ENCODE measurements at regions not wholly inside any gene's neighbourhood (a gene's known extent, or its start where the extent isn't known, plus 50 kb on each side); places are given as distances from the start of the nearest gene placed in this dataset.
"Not testable (repeated sequence)": the region's sequence is repeated elsewhere in the genome, so short reads cannot be mapped to it uniquely, and the experiment has no call there.

DNA sequence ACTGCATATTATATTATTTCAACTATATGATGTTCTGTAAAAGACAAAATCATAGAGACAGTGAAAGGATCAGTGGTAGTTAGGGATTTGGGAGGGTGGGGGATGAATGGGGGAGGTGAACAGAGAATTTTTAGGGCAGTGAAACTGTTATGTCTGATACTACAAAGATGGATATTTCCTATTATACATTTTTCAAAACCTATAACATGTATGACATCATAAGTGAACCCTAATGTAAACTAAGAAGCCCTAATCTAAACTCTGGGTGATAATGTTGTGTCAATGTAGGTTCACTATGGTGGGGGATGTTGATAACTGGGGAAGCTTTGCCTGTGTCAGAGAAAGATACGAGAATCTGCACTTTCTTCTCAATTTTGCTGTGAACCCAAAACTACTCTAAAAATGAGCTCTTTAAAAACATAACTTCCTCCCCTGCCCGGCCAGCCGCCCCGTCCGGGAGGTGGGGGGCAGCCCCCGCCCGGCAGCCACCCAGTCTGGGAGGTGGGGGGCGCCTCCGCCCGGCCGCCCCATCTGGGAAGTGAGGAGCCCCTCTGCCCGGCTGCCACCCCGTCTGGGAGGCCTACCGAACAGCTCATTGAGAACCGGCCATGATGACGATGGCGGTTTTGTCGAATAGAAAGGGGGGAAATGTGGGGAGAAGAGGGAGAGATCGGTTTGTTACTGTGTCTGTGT lies 234.4 kb downstream of the RPIA start:
- DNase-seq (ENCODE audit: low read depth), result no peak

DNA sequence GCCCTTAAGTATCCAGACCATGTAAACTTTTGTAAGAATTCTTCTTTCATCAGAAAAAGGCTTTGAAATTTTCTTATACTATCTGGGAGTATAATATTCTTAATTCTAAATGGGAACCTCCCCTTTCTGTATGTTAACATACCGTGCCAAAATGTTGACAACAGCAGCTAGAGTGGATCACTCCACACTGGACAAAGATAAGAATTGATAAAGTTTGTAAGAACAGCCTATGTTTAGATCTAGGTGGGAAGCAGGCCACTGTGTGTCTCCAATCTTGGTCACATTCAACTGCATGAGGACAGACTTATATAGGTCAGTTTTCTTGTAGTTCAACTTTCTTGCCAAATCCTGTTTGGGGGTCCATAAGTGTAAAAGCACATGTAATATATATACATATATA lies 235.7 kb downstream of the RPIA start:
- no peak for DNase-seq (ENCODE audit: low read depth)

DNA sequence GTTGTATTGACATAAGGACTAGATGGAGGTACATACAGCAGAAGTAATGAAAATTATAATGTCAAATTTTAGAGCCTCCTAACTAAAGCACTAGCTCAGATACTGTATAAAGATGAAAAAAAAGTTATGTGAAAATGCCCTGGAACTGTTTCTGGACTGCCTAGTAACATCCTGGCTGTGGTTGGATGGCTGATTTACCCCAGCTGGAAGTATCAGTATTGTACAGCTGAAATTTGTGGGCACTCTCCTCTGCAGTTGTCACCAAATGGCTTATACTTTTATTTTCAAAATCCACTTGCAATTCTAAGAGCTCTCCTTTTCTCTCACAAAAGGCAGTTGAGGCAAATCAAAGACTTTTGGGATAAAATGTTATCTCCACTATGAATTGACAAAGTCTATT lies 239.2 kb downstream of the RPIA start:
- DNase-seq (ENCODE audit: low read depth), result no peak

DNA sequence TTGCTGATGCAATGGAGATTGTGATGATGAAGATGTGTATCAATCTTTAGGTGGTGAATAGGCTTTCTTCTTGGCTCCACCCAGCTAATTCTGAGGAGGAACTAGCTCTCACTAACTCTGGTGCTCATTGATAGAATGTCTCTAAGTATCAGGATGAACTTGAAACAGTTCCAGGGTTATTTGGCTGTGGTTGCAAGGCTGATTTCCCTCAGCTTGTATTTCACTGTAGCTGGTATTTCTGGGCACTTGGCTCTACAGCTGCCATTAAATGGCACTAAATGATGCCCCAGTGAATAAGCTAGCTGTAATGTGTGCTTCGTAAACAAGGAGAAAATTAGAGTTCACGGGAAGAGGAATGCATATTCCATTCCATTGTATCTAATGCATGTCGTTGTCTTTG lies 241.2 kb downstream of the RPIA start:
- no peak for DNase-seq (ENCODE audit: low read depth)

DNA sequence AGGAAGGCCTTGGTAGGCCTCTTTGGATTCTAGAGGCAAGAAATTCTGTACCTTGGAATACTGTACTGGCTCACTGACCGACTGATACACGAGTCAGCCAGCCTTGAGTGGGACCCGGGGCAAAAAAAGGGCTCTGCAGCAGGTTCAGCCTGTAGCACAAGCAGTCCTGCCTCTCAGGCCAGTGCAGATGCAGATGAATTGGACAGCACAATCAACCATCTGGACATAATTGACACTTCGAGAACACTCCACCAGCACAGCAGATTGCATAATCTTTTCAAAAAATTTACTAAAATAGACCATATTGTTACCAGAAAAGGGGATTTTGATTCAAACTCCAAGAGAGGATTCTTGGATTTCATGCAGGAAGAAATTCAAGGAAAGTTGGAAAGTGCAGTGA lies 241.6 kb downstream of the RPIA start:
- no peak for DNase-seq (ENCODE audit: low read depth)

DNA sequence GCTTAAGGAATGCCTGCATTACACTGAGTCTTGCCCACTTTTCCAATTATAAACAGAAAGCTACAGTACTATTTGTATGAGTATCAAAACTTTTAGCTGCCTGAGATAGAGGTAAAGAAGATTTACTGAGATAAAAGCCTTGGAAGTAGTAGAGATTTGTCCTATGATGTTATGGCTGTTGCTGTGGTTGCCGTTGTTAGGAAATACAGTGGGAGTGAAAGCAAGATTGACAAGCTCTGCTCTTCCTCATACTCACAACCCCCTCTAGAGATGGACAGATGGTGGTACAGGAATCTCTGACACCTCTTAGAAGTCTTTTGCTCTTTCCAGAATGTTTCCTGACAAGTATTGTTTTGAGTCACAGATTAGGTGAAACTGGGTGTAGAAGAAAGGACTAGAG lies 242.5 kb downstream of the RPIA start:
- no peak for DNase-seq (ENCODE audit: low read depth)

DNA sequence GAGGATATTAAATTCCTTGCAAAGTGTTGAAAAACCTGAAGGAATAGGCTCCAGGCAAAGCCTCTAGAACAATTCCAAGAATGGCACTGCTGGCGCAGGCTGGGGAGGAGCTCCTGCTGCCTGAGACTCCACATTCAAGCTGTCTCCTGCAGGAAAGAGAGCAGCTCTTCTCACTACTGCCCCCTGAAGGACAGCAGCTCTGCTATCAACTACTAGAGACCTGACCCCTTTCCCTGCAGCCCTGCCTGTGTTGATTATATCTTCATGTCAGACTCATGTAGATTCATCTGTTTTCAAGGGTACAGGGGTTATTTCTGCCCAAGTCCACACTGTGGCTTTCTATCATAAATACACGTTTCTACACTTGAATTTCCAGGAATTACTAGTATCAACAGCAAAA lies 249.7 kb downstream of the RPIA start:
- not testable (repeated sequence) for DNase-seq (ENCODE audit: low read depth)

DNA sequence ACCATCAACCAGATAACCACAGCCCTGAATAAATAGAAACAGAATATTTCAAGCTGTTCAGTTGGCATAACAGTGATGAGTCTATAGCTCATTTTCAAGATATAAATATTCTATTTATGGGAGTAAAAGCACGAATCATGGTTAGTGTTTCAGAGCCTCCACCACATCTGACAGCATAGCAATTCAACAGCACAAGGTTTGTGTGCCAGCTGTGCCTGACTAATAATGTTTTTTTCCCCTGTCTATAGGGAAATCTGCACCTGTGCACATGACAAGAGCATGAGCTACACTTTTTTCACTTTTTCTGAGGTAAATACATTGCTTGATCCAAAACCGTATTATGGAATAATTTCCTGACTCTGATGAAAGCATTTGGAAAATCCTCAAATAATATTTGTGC lies 251.3 kb downstream of the RPIA start:
- no peak for DNase-seq (ENCODE audit: low read depth)

DNA sequence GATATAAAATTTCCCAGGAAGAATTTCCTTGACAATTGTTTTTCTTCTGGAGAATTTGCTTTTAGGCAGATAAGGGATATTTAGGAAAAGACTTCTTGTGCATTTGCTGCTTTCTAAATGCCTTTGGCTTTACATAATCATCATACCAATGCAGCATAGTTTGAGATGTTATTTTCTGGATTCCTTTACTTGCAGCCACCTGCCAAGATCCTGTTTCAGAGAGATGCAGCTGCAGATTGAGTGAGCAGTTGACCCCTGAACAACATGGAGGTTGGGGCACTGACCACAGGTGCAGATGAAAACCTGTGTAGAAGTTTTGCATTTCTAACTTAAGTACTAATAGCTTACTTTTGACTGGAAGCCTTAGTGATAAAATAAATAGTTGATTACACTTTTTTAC lies 257.9 kb downstream of the RPIA start:
- DNase-seq (ENCODE audit: low read depth), result no peak

DNA sequence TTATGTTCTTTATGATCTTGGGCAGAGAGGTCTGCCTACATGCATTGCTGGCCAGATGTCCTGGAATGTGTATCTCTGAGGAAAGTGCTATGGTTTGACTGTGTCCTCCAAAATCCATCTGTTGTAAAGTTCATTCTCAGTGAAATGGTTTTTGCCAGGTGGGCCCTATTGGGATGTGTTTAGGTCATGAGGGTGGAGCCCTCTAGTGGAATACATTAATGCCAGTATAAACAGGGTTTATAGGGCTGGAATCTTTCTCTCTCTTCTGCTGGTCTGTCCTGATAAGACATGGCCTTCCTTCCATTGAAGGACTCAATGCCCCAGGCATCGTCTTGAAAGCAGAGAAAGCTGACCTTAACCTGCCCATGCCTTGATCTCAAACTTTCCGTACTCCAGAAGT lies 258.5 kb downstream of the RPIA start:
- no peak for DNase-seq (ENCODE audit: low read depth)

DNA sequence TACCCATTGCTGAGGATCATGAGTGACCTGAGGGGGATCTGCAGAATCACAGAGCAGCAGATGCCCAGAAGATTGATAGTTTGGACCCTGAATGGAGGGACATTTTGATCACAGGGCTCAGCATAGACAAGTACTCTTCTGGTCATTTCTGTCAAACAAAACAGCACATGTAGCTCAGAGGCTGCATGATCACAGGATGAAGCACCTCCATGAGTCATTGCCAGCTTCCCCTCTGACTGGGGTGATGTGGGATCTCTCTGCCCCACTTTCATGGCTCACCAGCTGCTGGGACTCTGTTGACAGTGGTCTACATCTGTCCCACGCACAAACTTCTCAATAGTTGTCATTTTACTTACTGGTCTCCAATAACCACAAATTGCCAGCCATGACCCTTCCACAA lies 264.1 kb downstream of the RPIA start:
- DNase-seq (ENCODE audit: low read depth), result no peak

DNA sequence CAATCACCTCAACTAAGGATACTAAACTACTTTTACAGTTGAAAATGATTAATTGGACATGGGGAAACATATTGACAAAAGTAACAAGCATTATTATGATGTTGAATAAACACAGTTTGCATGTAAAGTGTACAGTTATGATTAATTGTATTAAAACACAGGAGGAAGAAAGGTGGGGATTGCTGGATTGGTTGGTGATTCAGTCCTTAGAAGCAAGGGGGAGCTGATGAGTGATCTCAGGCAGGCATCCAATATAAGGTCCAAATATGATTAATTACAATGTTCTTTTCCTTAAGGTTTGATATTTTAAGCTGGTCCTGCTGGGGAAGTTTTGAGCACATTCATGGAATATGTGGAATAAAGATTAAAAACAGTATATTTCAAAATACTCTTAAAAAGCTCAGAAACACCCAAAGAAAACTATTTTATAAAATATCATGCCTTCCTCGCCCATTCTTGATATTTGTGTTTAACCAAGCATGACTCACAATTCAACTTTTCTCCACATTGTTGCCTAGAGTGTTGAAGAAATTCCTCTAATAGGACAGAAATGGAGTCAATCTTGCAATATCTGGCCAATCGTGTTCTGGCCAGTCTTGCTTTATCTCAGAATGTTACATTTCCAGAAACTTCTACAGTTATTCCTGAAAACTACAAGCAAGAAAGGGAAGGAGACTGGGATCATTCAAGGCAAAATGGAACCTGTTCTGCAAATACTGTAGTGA lies 268.2 kb downstream of the RPIA start:
- DNase-seq (ENCODE audit: low read depth), result no peak

DNA sequence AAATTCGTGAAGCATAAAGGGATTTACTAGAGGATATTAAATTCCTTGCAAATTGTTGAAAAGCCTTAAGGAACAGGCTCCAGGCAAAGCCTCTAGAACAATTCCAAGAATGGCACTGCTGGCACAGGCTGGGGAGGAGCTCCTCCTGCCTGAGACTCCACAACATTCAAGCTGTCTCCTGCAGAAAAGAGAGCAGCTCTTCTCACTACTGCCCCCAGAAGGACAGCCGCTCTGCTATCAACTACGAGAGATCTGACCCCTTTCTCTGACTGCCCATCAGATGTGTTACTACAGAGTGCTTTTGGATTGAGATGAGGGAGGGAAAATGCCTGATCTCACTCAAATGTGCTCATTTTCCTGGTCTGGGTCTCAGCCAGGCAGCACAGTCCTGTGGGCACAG lies 269.9 kb downstream of the RPIA start:
- DNase-seq (ENCODE audit: low read depth), result not testable (repeated sequence)

DNA sequence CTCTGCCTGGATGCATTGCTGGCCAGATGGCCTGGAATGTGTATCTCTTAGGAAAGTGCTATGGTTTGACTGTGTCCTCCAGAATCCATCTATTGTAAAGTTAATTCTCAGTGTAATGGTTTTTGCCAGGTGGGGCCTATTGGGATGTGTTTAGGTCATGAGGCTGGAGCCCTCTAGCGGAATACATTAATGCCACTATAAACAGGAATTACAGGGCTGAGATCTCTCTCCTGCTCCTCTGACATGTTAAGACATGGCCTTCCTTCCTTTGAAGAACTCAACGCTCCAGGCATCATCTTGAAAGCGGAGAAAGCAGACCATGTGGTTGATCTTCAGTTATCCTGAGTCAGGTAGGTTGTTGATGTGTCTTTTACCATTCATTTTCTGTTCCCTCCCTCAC lies 276.4 kb downstream of the RPIA start:
- DNase-seq (ENCODE audit: low read depth), result no peak

DNA sequence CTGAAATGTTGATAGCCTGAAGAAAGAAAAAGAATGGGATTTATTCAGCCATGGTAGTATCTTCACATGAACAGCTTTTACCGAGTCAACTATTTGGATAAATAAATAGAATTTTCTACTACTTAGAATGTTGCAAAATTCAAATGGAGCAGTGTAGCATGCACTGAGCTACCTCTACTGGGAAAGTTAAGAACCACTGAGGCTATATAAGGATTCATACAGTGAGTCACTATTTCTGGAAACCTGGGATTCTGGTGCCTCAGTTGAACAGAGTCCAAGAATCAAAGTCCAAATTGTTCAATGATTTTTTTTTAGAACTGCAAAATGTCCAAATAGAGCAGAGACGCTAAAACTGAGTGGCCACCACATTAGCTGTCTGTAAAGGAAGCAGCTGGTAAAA lies 286.5 kb downstream of the RPIA start:
- DNase-seq (ENCODE audit: low read depth), result not testable (repeated sequence)

DNA sequence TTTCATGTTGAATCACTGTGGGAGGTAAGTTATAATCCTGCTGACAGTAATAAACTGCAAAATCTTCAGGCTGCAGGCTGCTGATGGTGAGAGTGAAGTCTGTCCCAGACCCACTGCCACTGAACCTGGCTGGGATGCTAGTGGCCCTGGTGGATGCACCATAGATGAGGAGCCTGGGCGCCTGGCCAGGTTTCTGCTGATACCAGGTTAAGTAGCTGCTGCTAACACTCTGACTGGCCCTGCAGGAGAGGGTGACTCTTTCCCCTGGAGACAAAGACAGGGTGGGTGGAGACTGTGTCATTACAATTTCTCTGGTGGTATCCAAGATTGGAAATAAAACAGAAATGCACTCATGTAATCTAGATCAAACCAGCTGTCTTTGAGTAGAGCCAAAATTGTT lies 287.0 kb downstream of the RPIA start:
- not testable (repeated sequence) for DNase-seq (ENCODE audit: low read depth)

DNA sequence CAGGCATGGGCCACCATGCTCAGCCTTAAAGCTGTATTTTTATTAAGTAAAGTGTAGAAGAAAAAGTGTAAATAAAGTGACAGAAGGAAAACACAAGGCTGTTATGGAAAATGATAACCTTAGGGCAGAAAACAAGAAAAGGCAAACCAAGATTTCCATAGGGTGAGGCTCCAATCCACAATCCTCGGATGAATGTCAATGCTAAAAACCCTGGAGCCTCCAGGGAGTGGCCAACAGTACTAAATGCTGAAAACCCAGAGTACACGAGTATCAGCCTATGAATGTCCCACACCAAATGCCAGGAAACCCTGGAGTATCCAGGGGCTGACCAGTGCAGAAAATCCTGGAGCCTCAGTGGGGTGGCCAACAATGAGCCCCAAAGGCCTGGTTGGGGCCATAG lies 292.6 kb downstream of the RPIA start:
- DNase-seq (ENCODE audit: low read depth), result not testable (repeated sequence)

DNA sequence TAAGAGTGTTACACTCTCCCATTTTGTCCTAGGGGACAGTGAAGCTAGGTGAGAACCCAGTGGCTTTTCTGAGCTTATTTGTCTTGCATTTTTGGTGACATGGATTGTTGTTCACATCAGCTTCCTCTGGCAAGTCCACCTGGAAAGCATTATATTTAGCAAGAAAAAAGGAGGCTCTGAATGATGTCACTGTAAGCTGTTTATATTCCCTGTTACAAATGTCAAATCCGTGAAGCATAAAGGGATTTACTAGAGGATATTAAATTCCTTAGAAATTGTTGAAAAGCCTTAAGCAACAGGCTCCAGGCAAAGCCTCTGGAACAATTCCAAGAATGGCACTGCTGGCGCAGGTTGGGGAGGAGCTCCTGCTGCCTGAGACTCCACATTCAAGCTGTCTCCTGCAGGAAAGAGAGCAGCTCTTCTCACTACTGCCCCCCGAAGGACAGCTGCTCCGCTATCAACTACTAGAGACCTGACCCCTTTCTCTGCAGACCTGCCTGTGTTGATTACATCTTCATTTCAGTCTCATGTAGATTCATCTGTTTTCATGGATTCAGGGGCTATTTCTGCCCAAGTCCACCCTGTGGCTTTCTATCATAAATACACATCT lies 295.4 kb downstream of the RPIA start:
- DNase-seq (ENCODE audit: low read depth), result not testable (repeated sequence)

DNA sequence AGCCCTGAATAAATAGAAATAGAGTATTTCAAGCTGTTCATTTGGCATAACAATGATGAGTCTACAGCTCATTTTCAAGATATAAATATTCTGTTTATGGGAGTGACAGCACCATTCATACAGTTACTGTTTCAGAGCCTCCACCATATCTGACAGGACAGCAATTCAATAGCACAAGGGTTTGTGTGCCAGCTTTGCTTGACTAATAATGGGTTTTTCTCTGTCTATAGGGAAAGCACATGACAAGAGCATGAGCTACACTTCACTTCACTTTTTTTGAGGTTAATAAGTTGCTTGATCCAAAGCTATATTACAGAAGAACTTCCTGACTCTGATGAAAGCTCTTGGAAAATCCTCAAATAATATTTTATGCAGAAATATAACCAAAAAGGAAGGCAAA lies 297.1 kb downstream of the RPIA start:
- DNase-seq (ENCODE audit: low read depth), result not testable (repeated sequence)

DNA sequence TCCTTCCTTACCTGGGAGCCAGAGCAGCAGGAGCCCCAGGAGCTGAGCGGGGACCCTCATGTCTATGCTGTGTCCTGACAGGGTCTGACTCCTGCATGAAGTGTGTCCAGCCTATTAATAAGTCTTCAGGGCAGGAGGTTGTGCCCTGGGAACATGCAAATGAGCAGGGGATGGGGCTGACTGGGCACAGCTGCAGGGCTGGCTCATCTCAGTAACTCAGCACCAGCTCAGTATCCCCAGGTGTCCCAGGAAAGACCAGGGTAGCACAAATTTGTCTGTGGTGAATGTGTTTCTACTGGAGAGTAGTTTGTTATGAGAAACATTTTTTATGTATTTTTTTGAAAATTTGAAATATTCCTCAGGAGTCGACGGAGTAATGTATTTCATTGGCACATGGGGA lies 301.3 kb downstream of the RPIA start:
- not testable (repeated sequence) for DNase-seq (ENCODE audit: low read depth)

DNA sequence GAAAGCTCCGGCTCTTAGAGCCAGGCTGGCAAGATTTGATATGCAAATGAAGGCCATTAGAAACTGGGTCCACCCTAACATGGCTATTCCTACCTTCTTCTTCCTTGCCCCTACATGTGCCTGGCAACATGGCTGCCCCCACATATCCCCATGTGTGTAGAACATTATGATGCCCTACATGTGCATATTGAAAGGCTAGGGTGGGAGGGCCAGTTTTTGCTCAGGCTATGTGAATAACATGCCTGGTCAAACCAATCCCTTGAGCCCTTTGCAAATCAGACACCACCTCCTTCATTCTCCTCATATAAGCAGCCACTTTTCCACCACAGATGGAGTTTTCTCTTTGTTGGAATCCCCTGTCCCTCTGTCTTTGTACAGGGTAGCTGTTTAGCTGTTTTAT lies 303.4 kb downstream of the RPIA start:
- DNase-seq (ENCODE audit: low read depth), result not testable (repeated sequence)

DNA sequence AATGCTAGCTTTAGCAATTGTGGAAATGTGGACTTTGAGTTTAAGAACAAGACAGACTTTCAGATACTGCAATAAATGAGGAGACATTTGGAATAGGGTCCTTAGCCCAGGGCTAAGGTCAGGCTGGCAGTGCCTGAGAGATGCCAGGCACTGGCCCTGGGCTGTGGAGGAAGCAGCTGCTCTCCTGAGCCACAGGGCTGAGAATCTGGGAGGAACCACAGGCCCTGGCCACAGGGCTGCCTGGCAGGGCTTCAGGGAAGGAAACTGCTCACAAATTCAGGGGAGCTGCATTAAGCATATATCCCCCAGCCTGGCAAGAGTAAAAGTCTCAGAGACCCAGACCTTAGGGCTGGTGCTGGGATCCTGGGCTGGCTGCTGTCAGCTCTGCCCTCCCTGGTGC lies 305.1 kb downstream of the RPIA start:
- DNase-seq (ENCODE audit: low read depth), result not testable (repeated sequence)

DNA sequence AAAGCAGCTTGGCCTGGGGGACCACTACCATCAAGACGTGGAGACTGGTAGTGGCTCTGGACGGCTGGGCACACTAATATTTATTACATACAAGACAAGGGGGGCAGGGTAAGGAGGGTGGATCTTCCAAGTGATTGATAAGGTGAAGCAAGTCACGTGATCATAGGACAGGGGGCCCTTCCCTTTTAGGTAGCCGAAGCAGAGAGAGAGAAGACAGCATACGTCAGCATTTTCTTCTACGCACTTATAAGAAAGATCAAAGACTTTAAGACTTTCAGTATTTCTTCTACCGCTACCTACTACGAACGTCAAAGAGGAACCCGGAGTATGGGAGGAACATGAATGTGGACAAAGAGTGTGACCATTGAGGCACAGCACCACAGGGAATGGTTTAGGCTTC lies 307.9 kb downstream of the RPIA start:
- no peak for DNase-seq (ENCODE audit: low read depth)

DNA sequence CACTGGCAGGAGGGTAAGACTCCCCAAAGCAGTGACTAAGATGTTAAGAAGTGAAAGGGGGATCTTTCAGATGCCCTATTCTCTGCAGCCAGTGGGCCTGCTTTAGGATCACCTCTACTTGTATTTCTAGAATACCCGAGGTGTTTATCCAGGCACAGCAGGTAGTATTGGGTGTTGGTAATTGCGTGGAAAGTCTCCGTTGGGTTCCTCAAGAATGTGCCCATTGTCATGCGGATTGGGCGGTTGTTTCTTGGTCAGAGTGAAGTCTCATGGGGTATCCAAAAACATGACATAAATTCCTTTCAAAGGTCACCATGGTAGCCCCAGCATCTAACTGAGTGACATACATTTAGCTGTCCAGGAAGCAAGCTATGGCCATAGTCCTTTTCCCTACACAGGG lies 308.8 kb downstream of the RPIA start:
- DNase-seq (ENCODE audit: low read depth), result no peak

Data from activated gamma-delta T cell treated with anti-CD3 and anti-CD28 coated beads, Interleukin-2, amount 50 U/mL, for 16 hours (primary cell).